ENCODE measurements at regions not wholly inside any gene's neighbourhood (a gene's known extent, or its start where the extent isn't known, plus 50 kb on each side); places are given as distances from the start of the nearest gene placed in this dataset.

DNA sequence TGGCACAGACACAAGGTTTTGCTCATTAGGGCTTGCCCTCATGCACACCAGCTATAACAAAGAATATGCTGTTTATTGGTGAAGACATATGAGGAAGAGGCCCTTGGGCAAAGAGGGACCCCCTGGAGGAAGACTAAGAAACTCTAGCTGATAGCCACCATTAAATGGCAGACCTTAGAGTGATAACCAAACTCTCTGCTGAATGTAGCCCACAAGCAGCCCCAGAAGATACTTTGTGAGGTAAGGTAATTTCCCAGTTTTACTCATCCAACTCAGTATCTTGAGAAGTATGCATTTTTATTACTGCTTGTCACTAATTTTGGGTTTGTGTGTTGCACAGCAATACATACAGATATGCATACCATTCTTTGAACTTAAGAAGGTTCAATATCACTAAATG is 563.3 kb downstream of the DOK5 start:
- DNase-seq (ENCODE audit: extremely low spot score), result no peak
- CTCF ChIA-PET, result no interaction called here
- POLR2A ChIA-PET, result no interaction called here
- no peak for TF ChIP-seq CTBP1 (IDR thresholded peaks at IDR 0.05; ENCODE audit: borderline replicate concordance)
- no peak for TF ChIP-seq ELF4 (IDR thresholded peaks at IDR 0.05)
- TF ChIP-seq FOXM1 (IDR thresholded peaks at IDR 0.05; ENCODE audit: borderline replicate concordance), result no peak
- TF ChIP-seq L3MBTL2 (conservative IDR thresholded peaks at IDR 0.05), result no peak
- no peak for TF ChIP-seq BHLHE40 (IDR thresholded peaks at IDR 0.05; ENCODE audit: borderline replicate concordance)
- TF ChIP-seq, protein P1, sequence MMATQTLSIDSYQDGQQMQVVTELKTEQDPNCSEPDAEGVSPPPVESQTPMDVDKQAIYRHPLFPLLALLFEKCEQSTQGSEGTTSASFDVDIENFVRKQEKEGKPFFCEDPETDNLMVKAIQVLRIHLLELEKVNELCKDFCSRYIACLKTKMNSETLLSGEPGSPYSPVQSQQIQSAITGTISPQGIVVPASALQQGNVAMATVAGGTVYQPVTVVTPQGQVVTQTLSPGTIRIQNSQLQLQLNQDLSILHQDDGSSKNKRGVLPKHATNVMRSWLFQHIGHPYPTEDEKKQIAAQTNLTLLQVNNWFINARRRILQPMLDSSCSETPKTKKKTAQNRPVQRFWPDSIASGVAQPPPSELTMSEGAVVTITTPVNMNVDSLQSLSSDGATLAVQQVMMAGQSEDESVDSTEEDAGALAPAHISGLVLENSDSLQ (IDR thresholded peaks at IDR 0.05), result no peak
- TF ChIP-seq FOXK2 (IDR thresholded peaks at IDR 0.05), result no peak
- TF ChIP-seq SUZ12 (IDR thresholded peaks at IDR 0.05), result no peak
- no peak for TF ChIP-seq TARDBP (IDR thresholded peaks at IDR 0.05)
- no peak for TF ChIP-seq LEF1 (IDR thresholded peaks at IDR 0.05; ENCODE audit: borderline replicate concordance)
- no peak for TF ChIP-seq FOXA1 (IDR thresholded peaks at IDR 0.05)
- TF ChIP-seq NFRKB (IDR thresholded peaks at IDR 0.05), result no peak
- no peak for TF ChIP-seq ARNT (IDR thresholded peaks at IDR 0.05)

DNA sequence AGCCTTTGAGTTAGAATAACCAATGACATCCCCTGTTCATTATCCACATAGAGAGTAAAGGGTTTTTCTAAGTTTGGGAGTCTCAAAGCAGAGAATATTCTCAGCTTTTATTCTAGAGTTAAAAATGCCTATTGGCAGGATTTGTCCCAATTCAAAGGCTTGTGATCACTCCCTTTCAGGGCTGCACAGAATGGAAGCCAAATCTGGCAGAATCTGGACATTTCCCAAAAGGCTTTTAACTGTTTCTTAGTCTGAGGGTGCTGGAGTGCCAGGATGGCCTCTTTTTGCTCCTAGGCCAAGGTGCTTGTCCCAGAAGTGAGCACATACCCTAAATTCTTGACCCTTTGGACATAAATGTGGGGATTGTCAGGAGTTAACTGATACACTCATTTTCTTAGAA is 556.6 kb downstream of the DOK5 start:
- CTCF ChIA-PET, result no interaction called here
- no peak for DNase-seq (ENCODE audit: extremely low spot score)
- TF ChIP-seq SP1 (IDR thresholded peaks at IDR 0.05) (no peak), CTBP1 (IDR thresholded peaks at IDR 0.05; ENCODE audit: borderline replicate concordance) (no peak), TARDBP (IDR thresholded peaks at IDR 0.05) (no peak), FOXA1 (IDR thresholded peaks at IDR 0.05) (no peak), L3MBTL2 (conservative IDR thresholded peaks at IDR 0.05) (no peak), BHLHE40 (IDR thresholded peaks at IDR 0.05; ENCODE audit: borderline replicate concordance) (no peak), ELF4 (IDR thresholded peaks at IDR 0.05) (no peak), ZNF384 (IDR thresholded peaks at IDR 0.05) (no peak), NFRKB (IDR thresholded peaks at IDR 0.05) (no peak), SUZ12 (IDR thresholded peaks at IDR 0.05) (no peak), LEF1 (IDR thresholded peaks at IDR 0.05; ENCODE audit: borderline replicate concordance) (no peak), HDGF (IDR thresholded peaks at IDR 0.05; ENCODE audit: borderline replicate concordance) (no peak), FOXK2 (IDR thresholded peaks at IDR 0.05) (no peak)
- POLR2A ChIA-PET, result no interaction called here

DNA sequence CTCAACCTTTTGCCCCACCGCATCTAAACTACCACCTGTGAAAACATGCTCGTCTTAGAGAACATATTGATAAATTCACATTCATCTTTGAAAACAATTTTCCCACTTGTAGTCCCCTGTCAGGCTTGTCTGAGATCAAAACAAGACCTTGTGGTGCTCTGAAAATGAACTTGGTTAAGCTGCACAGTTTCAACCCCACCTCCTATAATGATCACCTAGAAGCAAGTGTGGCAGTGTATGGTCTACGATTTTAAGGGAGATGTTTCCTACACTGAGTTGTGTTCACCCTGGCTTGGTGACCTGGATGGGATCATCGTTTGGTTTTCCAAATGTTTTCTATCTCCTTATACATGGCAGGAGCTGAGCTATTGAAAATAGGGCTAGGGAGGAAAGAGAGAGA is 539.4 kb downstream of the DOK5 start:
- TF ChIP-seq FOXM1 (IDR thresholded peaks at IDR 0.05; ENCODE audit: borderline replicate concordance) (no peak), L3MBTL2 (conservative IDR thresholded peaks at IDR 0.05) (no peak), TARDBP (IDR thresholded peaks at IDR 0.05) (no peak), ELF4 (IDR thresholded peaks at IDR 0.05) (no peak), FOXA1 (IDR thresholded peaks at IDR 0.05) (no peak), SP1 (IDR thresholded peaks at IDR 0.05) (no peak), ZNF384 (IDR thresholded peaks at IDR 0.05) (no peak), LEF1 (IDR thresholded peaks at IDR 0.05; ENCODE audit: borderline replicate concordance) (no peak), CTBP1 (IDR thresholded peaks at IDR 0.05; ENCODE audit: borderline replicate concordance) (no peak), SUZ12 (IDR thresholded peaks at IDR 0.05) (no peak), ARNT (IDR thresholded peaks at IDR 0.05) (no peak), NFRKB (IDR thresholded peaks at IDR 0.05) (no peak), FOXK2 (IDR thresholded peaks at IDR 0.05) (no peak), BHLHE40 (IDR thresholded peaks at IDR 0.05; ENCODE audit: borderline replicate concordance) (no peak)
- ChIA-PET POLR2A (no interaction called here), CTCF (no interaction called here)
- DNase-seq (ENCODE audit: extremely low spot score), result no peak

DNA sequence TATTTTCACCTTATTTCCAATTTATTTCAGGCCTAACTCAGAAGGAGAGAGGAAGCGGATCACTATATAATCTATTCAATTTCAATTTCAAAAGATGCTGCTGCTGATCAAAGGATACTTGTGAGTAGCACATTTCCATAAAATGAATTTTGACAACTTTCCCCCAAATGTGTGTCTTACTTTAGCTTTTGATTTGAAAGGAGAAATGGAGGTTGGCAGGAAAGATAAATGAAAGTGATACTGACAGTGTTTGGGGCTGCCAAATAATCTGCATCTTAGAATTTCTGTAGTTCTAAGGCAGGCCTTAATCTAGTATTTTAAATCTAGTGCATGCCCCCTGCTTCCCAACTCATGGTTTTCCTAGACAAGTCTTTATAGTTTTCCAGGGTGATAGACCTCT is 535.4 kb downstream of the DOK5 start:
- CTCF ChIA-PET, result no interaction called here
- POLR2A ChIA-PET, result no interaction called here
- TF ChIP-seq LEF1 (IDR thresholded peaks at IDR 0.05; ENCODE audit: borderline replicate concordance) (no peak), ARNT (IDR thresholded peaks at IDR 0.05) (no peak), FOXA1 (IDR thresholded peaks at IDR 0.05) (no peak), ELF4 (IDR thresholded peaks at IDR 0.05) (no peak), CTBP1 (IDR thresholded peaks at IDR 0.05; ENCODE audit: borderline replicate concordance) (no peak), NFRKB (IDR thresholded peaks at IDR 0.05) (no peak), L3MBTL2 (conservative IDR thresholded peaks at IDR 0.05) (no peak), SP1 (IDR thresholded peaks at IDR 0.05) (no peak), BHLHE40 (IDR thresholded peaks at IDR 0.05; ENCODE audit: borderline replicate concordance) (no peak), SUZ12 (IDR thresholded peaks at IDR 0.05) (no peak), TARDBP (IDR thresholded peaks at IDR 0.05) (no peak), ZNF384 (IDR thresholded peaks at IDR 0.05) (no peak), FOXK2 (IDR thresholded peaks at IDR 0.05) (no peak)
- TF ChIP-seq, protein P1 (IDR thresholded peaks at IDR 0.05), result no peak
- DNase-seq (ENCODE audit: extremely low spot score), result no peak

DNA sequence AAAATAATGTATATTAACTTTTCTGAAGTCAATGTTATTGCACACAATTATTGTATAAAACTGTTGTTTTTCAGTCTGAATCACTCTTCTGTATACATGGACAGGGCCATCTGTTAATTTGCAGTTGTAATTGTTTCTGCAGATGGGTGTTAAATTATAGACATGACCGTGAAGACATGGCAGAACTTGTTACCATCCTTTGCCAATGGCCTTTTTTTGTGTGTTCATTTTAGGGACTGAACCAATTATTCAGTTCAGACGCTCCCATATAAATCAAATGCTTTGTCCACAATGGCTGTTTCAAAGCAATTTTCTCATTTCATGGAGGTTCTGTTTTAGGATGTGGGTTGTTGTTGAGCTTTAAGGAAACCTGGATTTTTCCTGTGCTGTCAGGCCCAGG is 533.7 kb downstream of the DOK5 start:
- CTCF ChIA-PET, result no interaction called here
- POLR2A ChIA-PET, result no interaction called here
- TF ChIP-seq LEF1 (IDR thresholded peaks at IDR 0.05; ENCODE audit: borderline replicate concordance) (no peak), CTBP1 (IDR thresholded peaks at IDR 0.05; ENCODE audit: borderline replicate concordance) (no peak), ARNT (IDR thresholded peaks at IDR 0.05) (no peak), HDGF (IDR thresholded peaks at IDR 0.05; ENCODE audit: borderline replicate concordance) (no peak), FOXA1 (IDR thresholded peaks at IDR 0.05) (no peak), FOXK2 (IDR thresholded peaks at IDR 0.05) (no peak), L3MBTL2 (conservative IDR thresholded peaks at IDR 0.05) (no peak), ELF4 (IDR thresholded peaks at IDR 0.05) (no peak), FOXM1 (IDR thresholded peaks at IDR 0.05; ENCODE audit: borderline replicate concordance) (no peak), NFRKB (IDR thresholded peaks at IDR 0.05) (no peak), BHLHE40 (IDR thresholded peaks at IDR 0.05; ENCODE audit: borderline replicate concordance) (no peak)
- TF ChIP-seq, protein P1 (IDR thresholded peaks at IDR 0.05), result no peak
- no peak for DNase-seq (ENCODE audit: extremely low spot score)

DNA sequence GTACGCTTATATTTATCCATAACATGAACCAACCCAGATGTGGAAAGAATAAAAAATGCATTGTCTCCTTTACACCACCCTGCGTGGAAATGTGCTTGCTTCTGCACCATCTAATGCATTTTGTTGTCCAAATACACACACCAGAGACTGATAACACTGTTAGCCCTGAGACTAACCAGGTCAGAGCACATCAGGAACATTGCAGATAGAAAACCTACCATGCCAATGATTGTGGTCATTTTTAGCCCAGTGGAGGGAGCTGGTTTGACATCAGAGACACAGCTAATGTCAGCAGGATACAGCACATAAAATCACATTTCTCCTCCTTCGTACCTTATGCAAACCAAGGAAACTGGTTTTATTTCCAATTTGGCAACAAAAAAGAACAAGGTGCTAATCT is 528.7 kb downstream of the DOK5 start:
- no peak for TF ChIP-seq ARNT (IDR thresholded peaks at IDR 0.05)
- DNase-seq (ENCODE audit: extremely low spot score), result no peak
- CTCF ChIA-PET, result no interaction called here
- POLR2A ChIA-PET, result no interaction called here
